GM23338 (cell line): ENCODE measurements at regions not wholly inside any gene's neighbourhood (a gene's known extent, or its start where the extent isn't known, plus 50 kb on each side); places are given as distances from the start of the nearest gene placed in this dataset.

Source experiments
- CTCF ChIP-seq, 2 experiments: fragments of 200-600 bp in 1 of 2; sonication (generic) in 1 of 2; conservative IDR thresholded peaks; 2 replicates each; pipeline versions ENCODE4 v1.5.1 to v1.6.1; 2016 to 2017; ENCODE audit warnings: antibody characterized with exemption in 2 of 2, low read depth in 2 of 2, mild to moderate bottlenecking in 2 of 2, moderate library complexity in 1 of 2
- POLR2AphosphoS5 ChIP-seq: IDR thresholded peaks from 2 replicates; pipeline ENCODE4 v1.6.1; 2016; ENCODE audit warnings: antibody characterized with exemption, low read depth
- REST ChIP-seq: IDR thresholded peaks from one replicate; pipeline ENCODE4 v1.6.1; 2018; ENCODE audit warnings: antibody characterized with exemption; ENCODE audit not compliant: unreplicated experiment

GRCh38 chr7:24057243-24057642 is 226.7 kb upstream of the NPY start:
- peak; percentile 25 to 44 for TF ChIP-seq CTCF (conservative IDR thresholded peaks at IDR 0.05; ENCODE audit: low read depth in 2 of 2)
- no peak for TF ChIP-seq POLR2AphosphoS5
- no peak for TF ChIP-seq REST
